Suppressor macrophage (primary cell): ENCODE measurements at regions not wholly inside any gene's neighbourhood (a gene's known extent, or its start where the extent isn't known, plus 50 kb on each side); places are given as distances from the start of the nearest gene placed in this dataset.
"Not testable (repeated sequence)": the region's sequence is repeated elsewhere in the genome, so short reads cannot be mapped to it uniquely, and the experiment has no call there.

Source experiments
- DNase-seq, 4 experiments: peaks; one replicate each; pipeline ENCODE4 v3.0.0-alpha.2; 2020 to 2022

DNA sequence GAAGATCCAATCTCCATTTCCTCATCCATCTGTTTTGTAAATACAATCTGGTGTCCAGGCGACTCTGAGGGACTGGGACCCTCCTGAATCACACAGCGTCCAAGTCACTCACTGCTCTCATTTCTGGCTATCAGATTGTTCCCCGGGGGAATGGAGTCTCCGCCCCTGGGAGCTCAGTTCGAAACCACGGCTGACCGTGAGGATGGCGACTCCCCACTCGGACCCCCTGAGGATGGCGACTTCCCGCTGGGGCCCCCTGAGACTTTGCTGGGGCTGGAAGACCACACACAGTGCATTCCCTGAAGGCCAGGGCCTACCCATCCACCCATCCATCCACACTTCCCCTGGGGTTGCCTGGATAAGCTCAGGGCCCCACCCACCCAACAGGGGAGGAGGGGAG lies 360.5 kb downstream of the BCL2L11 start:
- DNase-seq = not testable (repeated sequence)

DNA sequence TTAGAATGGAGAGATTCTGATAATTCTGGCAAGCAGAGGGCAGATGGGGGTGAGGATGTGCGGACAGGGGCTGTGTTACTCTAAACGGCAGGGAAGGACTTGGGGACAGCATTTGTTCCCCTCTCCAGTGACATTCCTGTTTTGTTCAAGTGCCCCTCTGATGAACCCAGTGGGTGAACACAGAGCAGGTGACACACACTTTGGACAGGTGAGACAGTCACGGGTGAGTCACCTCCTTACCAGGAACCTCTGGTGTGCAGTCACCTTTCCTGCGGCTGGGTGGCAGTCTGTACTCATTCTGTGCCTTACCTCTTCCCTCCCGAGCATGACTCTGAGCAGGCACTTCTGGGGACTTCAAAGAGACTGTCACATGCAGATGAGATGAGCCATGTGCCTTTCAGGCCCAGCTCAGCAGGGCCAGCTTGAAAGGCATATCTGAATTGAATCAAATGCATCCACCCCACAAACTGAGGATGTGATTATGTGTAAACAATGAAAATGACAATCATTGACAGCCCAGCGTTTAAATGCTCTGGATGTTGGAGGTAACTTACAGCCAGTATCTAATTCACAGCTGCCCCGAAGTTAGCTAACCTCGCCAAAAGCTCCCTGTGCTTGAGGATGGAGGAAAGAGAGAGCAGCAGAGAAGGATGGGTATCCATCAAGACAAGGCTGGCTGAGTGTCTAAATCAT lies 362.4 kb downstream of the BCL2L11 start:
- DNase-seq = not testable (repeated sequence)

DNA sequence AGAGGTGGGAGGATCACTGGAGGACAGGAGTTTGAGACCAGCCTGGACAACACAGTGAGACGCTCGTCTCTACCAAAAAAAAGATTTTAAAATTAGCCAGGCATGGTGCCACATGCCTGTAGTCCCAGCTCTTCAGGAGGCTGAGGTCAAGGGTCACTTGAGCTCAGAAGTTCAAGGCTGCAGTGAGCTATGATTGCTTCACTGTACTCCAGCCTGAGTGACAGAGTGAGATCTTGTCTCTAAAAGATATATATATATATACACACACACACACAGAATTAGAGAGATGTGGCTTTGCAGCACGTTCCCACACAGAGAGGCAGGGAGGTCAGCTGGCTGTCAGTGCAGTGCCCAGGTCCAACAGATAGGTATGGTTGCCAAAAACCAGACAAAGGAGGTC lies 363.4 kb downstream of the BCL2L11 start:
- not testable (repeated sequence) for DNase-seq

DNA sequence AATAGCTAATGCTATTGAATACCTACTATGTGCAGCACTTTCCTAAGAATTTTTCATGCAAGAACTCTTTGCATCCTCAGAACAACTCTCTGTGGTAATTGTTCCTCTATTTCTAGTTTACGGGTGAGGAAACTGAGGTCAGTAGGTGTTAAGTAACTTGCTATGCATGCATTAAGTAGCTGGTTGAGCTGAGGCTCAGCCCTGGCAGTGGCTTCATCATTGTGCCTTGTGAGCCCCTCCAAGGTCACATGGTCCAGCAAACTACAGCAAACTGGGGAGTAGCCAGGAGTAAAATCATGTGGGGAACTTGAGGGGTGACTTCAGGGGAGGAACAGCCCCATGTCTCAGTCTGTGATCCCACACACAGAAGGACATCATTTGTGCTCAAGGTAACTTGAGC lies 365.2 kb downstream of the BCL2L11 start:
- DNase-seq = peak; percentile 45 to 74 (median 66)

DNA sequence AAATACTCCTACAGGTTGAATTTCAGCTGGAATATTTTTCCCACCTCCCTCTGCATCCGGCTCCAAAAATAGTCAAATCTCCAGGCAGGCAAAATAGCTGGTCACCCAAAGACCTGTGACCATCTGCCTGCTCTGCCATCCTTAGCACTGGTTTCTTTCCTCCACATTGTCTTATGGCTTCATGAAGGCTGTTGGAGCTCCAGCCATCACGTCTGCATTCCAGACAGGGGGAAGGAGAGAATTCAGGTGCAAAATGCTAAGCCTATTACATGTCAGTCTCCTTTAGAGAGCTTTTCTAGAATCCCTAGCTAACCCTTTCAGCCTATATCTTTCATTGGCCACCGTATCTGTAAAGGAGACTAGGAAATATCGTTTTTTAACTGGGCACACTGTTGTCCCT lies 367.7 kb downstream of the BCL2L11 start:
- DNase-seq = not testable (repeated sequence)

DNA sequence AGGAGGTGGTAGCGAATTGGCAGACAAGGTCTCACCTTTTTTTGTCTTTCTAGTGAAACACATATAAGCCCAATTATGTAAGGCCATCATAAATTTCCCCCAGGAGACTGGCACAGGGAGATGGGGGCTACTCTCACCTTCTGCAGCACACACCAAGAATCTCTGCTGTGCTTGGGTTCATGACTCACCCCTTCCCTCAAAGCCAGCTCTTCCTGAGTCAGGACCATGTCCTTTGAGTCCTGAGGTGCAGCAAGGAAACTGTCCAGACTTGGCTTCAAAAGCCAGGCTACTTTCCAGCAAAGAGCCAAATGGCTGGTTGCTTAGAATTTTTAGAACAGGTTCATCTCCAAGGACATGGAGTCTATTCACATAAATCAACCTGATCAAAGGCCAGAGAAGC lies 368.7 kb downstream of the BCL2L11 start:
- DNase-seq = not testable (repeated sequence)

DNA sequence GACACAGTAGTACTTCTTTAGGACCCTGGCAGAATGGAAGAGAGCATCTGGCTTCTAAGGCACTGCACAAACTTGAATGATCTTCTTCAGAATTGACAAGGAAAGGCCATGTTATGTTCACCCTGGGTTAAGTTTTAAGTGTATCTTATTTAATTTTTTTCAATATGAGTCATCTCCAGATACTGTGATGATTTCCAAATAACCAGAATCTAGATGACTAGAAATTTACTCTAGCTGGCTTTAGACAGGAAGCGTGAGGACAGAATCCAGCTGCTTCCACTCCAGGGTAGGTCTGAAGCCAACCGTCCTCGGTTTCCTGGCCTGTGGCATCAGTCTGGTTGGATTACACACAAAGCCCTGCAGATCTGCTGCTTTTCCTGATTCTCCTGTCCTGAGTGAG lies 370.5 kb downstream of the BCL2L11 start:
- DNase-seq = not testable (repeated sequence)

DNA sequence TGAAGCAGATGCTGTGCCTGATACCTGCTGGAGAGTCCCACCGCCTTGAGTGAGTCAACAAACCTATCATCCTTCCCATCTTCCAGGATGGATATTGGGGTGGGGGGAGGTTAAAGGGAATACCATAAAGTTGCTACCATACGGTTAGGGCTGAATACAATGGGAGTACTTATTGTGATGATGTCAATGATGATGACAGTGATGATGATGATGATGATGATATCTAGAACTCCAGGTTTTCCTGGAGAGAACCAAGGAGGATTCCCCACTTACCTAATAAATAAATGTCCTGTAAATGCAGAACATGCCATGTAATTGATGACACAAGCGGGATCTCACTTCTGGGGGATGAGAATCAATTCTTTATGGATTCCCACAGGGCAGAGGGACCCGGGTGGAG lies 370.9 kb downstream of the BCL2L11 start:
- DNase-seq = not testable (repeated sequence)

DNA sequence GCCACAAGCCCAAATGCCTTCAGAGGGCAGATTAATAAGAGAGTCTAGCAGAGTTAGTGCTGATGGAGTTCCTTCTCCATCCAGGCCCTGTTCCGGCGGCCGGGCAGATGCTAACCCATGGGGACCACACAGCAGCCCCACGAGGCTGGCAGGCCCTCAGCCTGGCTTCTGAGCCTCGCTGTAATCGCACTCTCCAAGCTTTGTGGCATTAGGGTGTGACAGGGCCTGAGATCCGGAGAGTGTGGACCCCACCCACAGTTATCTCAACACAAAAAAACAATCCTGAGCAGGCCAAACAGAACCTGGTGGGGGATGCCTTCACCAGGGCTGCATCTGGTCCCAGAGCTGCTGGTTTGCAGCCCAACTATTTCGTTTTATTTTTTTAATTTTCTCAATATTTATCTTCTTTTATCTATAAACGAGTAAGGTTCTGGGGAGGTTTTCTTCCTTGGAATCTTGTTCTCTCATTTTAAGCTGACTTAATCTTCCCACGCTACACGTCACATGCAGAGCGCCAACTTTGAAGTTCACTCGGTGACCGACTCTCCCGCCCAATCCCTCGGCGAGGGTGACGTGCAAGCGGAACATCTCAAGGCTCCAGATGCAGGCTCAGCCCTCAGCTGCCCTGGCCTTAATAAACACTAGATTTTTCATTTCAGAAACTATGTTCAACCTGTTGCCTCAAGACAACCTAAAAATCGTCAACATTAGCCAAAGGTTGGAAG lies 372.4 kb downstream of the BCL2L11 start:
- peak in 1 of 4 experiments; percentile 11 for DNase-seq

DNA sequence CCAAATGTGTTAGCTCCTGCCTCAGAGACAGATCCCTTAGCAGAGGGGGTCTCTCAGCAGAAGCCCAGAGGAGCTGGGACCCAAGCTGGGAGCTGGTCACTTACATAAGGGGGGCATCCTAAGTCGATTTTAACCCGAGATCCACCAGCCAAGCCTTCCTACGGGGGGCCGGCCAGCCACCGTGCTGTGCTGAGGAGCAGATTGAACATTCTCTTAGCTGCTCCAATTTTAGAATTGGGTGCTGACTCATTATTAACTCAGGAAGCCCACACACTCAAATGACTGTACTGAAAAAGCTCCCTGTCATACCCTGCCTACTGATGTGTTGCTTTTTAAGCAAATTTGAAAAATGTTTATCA lies 373.0 kb downstream of the BCL2L11 start:
- peak in 2 of 4 experiments; percentile 8 to 27 for DNase-seq

DNA sequence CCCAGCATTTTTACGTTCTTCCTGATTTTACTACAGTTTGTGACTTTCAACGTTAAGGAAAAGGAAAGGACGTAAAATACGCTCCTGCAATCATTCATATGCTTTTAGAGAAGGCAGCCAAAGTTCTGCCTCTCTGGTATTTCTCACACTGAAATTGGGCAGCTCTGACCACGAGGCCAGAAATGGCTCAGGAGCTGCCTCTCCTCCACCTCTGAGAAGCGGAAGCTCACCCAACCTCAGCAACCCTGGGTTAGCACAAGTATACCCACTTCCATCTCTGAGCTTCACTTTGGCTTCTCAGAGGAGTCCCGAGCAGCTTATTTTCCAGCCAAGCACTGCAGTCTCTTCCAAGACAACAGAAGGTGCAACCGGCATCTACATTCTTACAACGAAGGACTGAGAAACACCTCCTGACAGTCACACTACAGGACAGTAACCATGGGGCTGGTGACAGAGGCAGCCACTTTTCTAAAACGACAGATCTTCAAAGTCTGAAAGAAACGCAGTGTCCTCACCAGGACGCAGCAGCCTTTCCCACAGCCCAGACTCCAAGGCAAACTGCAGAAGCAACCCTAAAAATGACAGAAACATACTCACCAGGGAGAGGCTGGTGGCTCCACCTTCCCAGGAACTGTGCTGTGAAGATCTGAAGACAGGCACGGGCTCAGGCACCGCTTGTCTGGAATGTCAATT lies 373.7 kb downstream of the BCL2L11 start:
- not testable (repeated sequence) for DNase-seq

DNA sequence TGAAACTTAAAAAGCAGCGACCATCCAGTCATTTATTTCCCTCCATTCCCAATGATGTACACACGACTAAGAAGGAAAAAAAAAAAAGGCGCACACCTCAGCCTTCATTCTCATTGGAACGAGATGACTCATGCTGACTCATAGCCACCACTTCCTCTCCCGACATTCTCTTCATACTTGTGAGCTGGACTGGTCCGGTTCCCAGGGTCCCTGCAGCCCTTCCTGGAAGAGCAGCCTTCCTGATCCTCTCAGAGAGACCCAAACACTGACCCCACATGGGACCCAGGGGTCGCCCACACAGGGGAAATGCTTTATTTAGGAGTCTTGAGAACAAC lies 374.2 kb downstream of the BCL2L11 start:
- not testable (repeated sequence) for DNase-seq

DNA sequence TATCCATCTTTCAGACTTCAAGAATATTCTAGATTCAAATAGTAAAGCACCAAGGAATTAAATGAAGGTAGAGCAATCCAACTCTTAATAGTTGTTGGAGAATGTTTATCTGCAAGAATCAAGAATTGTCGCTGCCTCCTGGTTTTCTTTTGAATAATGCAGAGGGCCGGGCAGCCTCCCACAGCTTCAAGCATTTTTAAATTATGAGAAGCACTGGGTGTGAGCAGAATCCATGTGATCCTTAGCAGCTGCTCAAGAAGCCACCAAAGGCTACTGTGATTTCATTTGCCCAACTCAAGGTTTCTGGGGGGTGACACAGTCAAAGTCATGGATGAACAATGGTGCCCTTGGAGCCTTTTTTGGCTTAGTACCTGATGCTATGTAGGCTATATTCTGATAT lies 374.9 kb downstream of the BCL2L11 start:
- DNase-seq = peak; percentile 9 to 45 (median 40)

DNA sequence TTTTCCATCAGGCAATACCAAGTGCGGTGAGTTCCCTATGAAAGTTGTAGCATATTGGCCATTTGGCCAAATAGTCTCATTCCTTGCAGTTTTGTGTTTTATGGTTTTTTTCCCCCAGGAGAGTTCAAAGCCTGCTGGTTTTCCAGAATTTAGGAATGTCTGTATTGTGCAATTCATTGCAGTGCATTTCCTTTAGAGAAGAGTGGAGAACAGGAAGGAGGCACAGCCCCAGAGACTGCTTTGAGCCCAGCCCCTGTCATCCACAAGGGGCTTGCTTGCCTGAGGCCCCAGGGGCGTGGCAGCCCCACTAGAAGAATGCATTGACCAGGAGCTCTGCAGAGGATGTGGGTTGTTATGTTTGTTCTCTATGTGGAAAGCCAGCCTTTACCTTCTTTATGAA lies 375.5 kb downstream of the BCL2L11 start:
- not testable (repeated sequence) for DNase-seq

DNA sequence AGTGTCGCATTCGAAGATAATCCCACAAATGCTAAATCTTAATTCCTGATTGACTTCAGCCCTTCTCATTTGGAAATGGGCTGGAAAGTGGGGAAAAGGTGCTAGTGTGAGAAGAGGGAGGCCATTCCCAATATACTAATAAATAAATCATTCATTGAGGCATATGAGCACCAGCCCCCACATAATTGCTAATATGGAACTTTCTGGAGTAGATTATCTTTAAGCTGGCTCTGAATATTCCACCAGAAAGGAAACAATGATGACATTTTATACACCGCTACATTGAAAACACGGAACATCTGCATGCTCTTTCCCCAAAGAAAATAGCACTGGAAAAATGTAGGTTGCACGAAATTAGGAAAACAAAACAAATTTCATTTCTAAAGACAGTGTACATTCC lies 376.1 kb downstream of the BCL2L11 start:
- DNase-seq = not testable (repeated sequence)

DNA sequence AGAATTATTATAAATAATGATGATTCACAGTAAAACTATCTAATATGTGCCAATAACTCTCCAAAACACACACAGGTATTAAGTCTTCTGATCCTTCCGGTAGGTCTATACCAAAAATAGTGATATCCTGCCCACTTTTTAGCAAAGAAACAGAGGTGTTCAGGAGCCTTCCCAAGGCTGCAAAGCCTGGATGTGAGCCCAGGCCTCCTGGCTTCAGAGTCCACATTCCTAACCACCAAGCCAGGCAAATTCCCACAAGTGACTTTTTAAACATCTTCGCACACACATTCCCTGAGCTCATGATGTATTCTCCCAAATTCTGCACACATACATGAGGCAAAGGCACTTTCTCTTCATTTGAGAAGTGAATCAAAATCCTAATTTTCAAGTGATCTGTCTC lies 376.6 kb downstream of the BCL2L11 start:
- not testable (repeated sequence) for DNase-seq

DNA sequence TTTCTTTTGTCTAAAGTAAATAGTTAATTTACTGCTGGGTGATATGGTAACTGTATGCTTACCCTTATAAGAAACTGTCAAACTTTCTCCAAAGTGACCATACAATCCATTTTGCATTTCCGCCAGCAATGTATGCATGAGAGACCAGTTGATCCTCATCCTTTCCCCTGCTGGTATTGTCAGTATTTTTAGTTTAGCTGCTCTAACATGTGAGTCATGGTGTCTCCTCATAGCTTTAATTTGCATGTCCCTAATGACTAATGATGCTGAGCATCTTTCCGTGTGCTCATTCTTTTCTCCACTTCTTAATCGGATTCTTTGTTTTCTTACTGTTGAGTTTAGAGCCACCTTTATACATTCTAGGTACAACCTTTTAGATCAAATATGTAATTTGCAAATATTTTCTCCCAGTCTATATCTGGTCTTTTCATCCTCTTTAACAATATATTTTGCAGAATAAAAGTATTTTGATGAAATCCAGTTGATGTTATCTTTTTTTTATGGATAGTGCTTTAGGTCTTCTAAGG lies 379.9 kb downstream of the BCL2L11 start:
- DNase-seq = not testable (repeated sequence)

DNA sequence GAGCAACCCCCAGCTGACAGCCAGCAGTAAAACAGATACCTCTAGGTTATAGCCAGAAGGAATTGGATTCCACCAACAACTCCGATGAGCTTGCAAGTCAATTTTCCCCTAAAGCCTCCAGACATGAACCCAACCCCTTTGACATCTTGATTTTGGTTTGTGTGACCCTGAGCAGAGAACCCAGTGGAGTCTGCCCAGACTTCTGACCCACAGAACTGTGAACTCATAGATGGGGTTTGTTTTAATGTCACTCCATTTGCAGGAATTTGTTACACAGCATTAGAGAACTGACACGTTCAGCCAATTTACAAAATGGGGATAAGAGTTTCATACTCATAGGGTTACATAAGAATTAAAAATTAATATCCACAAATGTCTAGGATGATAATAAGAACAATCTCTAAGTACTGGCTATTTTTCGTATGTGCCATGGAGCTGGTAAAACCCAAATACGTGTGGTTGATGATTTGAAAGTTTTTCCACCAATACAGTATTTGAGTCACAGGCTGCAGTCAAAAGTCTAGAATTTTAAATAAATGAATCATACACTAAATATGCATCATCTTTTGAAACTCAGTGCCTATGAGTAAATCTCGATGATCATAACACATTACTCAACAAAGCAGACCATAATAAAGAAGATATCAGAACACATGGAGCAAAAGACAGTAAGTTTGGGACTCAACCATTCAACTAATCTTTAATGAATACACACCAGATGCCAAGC lies 380.0 kb downstream of the ANAPC1 start:
- DNase-seq = not testable (repeated sequence)

DNA sequence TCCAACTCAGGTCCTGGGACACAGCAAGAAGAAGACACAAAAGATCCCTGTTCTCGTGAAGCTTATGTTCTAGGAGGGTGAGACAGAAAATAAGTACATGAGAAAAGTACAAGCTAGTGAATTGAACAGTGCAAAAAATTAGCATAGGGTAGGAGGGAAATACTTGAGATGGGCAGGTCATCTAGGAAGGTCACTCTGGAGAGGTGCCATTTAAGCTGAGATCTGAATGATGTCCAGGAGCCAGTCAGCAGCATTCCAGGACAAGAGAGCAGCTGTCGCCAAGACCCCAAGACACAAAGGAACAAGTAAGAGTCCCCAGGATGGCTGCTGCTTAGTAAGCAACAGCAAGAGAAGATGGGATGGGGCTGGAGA lies 379.4 kb downstream of the ANAPC1 start:
- DNase-seq = not testable (repeated sequence)

DNA sequence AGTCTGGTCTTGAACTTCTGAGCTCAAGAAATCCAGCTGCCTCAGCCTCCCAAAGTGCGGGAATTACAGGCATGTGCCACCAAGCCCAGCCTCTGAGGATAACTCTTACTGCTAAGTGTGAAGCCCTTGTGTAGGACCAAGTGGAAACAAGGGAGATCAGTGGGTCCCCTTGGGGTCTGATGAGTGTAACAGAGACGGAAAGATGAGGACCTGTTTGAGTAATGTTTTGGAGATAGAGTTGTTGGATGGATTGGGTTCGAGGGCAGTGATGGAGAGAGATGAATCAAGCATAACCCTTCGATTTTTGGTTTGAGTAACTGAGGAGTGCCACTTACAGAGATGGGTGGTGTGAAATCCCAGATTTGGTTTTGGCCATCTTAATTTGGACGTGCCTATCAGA lies 378.7 kb downstream of the ANAPC1 start:
- DNase-seq = not testable (repeated sequence)

DNA sequence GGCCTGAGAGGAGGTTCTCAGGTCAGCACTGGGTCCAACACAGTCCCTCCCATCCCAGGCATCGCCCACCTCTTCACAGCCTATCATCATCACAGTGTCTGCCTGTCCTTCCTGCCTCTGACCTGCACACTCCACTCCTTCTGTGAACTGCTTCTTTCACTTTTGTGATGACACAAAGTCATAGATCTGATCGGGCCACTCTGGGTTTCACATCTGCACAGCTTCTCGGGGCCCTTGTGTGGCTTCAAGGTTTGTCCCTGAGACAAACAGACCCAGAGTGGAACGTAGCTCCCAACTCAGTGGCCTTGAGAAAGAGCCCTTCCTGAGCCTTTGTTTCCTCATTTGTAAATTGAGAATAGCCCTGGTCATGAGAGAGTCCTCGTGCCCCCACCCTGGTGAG lies 377.1 kb downstream of the ANAPC1 start:
- DNase-seq = peak in 1 of 4 experiments; percentile 10

DNA sequence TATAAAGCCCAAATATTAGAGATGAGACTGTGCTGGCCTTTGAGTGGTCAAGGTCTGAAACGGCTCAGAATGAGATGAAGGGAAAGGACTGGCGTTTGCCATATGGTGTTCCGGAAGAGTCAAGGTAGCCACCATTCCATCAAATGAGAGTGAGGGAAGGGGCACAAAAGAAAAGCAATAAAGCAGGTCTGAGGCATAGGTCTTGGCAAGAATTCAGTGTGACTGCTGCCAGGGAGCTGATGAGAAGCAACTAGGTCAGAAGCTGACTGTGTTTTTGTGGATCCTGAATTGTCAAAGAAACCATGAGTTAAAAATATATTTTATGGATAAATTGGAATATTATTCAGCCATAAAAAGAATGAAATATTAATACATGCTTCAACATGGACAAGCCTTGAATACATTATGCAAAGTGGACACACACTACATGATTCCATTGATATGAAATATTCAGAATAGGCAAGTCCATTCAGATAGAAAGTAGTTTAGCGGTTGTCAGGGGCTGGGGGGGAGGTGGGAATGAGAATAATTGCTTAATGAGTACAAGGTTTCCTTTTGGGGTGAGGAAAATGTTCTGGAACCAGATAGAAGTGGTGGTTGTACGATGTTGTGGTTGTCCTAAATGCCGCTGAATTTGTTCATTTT lies 374.6 kb downstream of the ANAPC1 start:
- DNase-seq = not testable (repeated sequence)
